ENCODE measurements at regions not wholly inside any gene's neighbourhood (a gene's known extent, or its start where the extent isn't known, plus 50 kb on each side); places are given as distances from the start of the nearest gene placed in this dataset.

DNA sequence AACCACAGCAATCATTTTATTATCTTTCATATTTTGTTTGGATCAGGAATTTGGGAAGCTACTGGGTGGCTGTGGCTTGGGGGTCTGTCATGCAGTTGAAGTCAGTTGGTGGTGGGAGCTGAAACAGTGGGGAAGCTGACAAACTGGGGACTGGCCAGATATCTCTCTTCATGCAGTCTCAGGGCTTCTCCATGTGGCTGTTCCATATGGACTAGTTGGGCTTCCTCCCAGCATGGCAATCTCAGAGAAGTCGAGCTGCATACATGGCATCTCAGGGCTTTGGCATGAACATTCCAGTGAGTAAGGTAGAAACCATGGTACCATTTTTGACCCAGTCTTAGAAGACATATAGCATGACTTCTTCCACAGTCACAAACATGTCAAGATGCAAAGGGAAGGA, 274.8 kb downstream of the ENC1 start:
- no peaks in the 10 kb centered on the region for H4K20me1 ChIP-seq (replicated peaks; ENCODE audit: control insufficient read depth, extremely low read depth, insufficient read depth, low read length)
- H3K4me1 ChIP-seq (ENCODE audit: control insufficient read depth, extremely low read depth, insufficient read depth, low read length) = no peaks in the 10 kb centered on the region
- TF ChIP-seq POLR2A (IDR thresholded peaks at IDR 0.05; ENCODE audit: low read depth, low read length) (no peak), POLR2AphosphoS5 (IDR thresholded peaks at IDR 0.05; ENCODE audit: insufficient read depth, low read depth, low read length) (no peak), JUN (IDR thresholded peaks at IDR 0.05; ENCODE audit: borderline replicate concordance, insufficient read depth, insufficient read length, low read depth) (no peak), GATA2 (IDR thresholded peaks at IDR 0.05; ENCODE audit: insufficient read depth, insufficient read length, low read depth, low read length) (no peak), FOS (IDR thresholded peaks at IDR 0.05; ENCODE audit: borderline replicate concordance, insufficient read depth, low read length) (no peak), MYC (IDR thresholded peaks at IDR 0.05; ENCODE audit: low read depth, low read length) (no peak), EZH2 (IDR thresholded peaks at IDR 0.05; ENCODE audit: borderline replicate concordance, low read depth, low read length, severe bottlenecking) (no peak)
- TF ChIP-seq, protein P1, sequence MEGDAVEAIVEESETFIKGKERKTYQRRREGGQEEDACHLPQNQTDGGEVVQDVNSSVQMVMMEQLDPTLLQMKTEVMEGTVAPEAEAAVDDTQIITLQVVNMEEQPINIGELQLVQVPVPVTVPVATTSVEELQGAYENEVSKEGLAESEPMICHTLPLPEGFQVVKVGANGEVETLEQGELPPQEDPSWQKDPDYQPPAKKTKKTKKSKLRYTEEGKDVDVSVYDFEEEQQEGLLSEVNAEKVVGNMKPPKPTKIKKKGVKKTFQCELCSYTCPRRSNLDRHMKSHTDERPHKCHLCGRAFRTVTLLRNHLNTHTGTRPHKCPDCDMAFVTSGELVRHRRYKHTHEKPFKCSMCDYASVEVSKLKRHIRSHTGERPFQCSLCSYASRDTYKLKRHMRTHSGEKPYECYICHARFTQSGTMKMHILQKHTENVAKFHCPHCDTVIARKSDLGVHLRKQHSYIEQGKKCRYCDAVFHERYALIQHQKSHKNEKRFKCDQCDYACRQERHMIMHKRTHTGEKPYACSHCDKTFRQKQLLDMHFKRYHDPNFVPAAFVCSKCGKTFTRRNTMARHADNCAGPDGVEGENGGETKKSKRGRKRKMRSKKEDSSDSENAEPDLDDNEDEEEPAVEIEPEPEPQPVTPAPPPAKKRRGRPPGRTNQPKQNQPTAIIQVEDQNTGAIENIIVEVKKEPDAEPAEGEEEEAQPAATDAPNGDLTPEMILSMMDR (IDR thresholded peaks at IDR 0.05; ENCODE audit: extremely low read depth in 1 of 2, insufficient read depth in 1 of 2, low read depth in 1 of 2, low read length in 2 of 2) = no peak
- TF ChIP-seq, protein P2, sequence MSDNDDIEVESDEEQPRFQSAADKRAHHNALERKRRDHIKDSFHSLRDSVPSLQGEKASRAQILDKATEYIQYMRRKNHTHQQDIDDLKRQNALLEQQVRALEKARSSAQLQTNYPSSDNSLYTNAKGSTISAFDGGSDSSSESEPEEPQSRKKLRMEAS (IDR thresholded peaks at IDR 0.05; ENCODE audit: insufficient read depth, insufficient read length) = no peak
- BruUV-seq (replicated peaks) = no TSS peak
- H3K9me3 ChIP-seq (replicated peaks; ENCODE audit: control insufficient read depth, insufficient read depth, low read length) = no peaks in the 10 kb centered on the region
- DNase-seq (ENCODE audit: low read depth, low spot score) (no peak), FAIRE-seq (no peak)
- H3K79me2 ChIP-seq (ENCODE audit: control insufficient read depth, insufficient read depth, low read length) = no peaks in the 10 kb centered on the region
- no peak overlapping the region for H3K4me2 ChIP-seq (ENCODE audit: insufficient read depth, low read length)
- no peak overlapping the region for H3K9ac ChIP-seq (replicated peaks; ENCODE audit: extremely low read depth, insufficient read depth, low read length)
- intact Hi-C loops (cut with micrococcal nuclease) = no loop called here
- H3K4me3 ChIP-seq (replicated peaks in 1 of 3; ENCODE audit: insufficient read depth in 1 of 3, low read depth in 1 of 3, low read length in 3 of 3) = no peak overlapping the region
- POLR2A ChIA-PET = no interaction called here
- dilution Hi-C loops (cut with MboI; ENCODE audit: extremely low pct_ligation_motif_present, low sequenced_read_pairs) = no loop called here
- H3K27ac ChIP-seq (ENCODE audit: insufficient read depth, low read depth, low read length) = no peak overlapping the region
- CTCF ChIA-PET = interaction anchor here (1.3 kb wide), 1 partner anchor 12 kb away, joined by 3 read pairs; no protein-coding TSS in a partner anchor
- H2AFZ ChIP-seq (ENCODE audit: low read depth, low read length) = no peak overlapping the region
- H3K9me1 ChIP-seq (replicated peaks; ENCODE audit: control insufficient read depth, extremely low read depth, insufficient read depth, low read length) = no peaks in the 10 kb centered on the region
- no peaks in the 10 kb centered on the region for H3K36me3 ChIP-seq (ENCODE audit: control insufficient read depth in 2 of 2, extremely low read depth in 1 of 2, insufficient read depth in 2 of 2, low read length in 2 of 2)
- H3K27me3 ChIP-seq (ENCODE audit: control insufficient read depth in 2 of 2, insufficient read depth in 2 of 2, low read length in 2 of 2) = peaks cover 0 to 5% of the 10 kb centered on the region in 2 experiments

All from endothelial cell of umbilical vein (primary cell).